Breast epithelium (tissue), 3 donors: ENCODE measurements at regions not wholly inside any gene's neighbourhood (a gene's known extent, or its start where the extent isn't known, plus 50 kb on each side); places are given as distances from the start of the nearest gene placed in this dataset.

Source experiments
- CTCF ChIP-seq, 3 donors: fragments of 450-650 bp; IDR thresholded peaks; one replicate each; pipeline ENCODE4 v1.5.1; 2016 to 2017; ENCODE audit warnings: antibody characterized with exemption in 3 of 3, mild to moderate bottlenecking in 3 of 3, moderate library complexity in 3 of 3
- POLR2AphosphoS5 ChIP-seq, 3 donors: sonication (generic); formaldehyde crosslinking; IDR thresholded peaks; one replicate each; pipeline ENCODE4 v1.6.1; 2017; ENCODE audit warnings: antibody characterized with exemption in 3 of 3

DNA sequence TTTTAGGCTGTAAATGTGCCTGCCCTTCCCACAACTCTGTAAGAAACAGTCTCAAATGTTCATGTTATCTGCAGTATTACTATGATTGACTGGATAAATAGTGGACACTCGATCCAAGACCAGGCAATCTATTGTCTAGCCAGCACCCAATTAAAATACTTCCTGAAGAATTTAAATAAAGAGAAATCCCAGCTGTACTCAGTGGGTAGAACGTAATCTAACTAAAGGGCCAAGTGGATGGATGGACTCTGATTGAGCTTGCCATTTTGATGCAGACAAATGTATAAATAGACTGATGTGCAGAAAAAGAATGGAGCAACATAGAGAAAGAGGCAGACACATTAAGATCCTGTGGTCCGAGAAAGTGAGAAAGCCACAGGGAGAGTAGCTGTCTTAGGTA lies 158.0 kb downstream of the IPMK start:
- TF ChIP-seq CTCF (IDR thresholded peaks at IDR 0.05) (no peak), POLR2AphosphoS5 (IDR thresholded peaks at IDR 0.05) (no peak)
